ENCODE measurements at regions not wholly inside any gene's neighbourhood (a gene's known extent, or its start where the extent isn't known, plus 50 kb on each side); places are given as distances from the start of the nearest gene placed in this dataset.

DNA sequence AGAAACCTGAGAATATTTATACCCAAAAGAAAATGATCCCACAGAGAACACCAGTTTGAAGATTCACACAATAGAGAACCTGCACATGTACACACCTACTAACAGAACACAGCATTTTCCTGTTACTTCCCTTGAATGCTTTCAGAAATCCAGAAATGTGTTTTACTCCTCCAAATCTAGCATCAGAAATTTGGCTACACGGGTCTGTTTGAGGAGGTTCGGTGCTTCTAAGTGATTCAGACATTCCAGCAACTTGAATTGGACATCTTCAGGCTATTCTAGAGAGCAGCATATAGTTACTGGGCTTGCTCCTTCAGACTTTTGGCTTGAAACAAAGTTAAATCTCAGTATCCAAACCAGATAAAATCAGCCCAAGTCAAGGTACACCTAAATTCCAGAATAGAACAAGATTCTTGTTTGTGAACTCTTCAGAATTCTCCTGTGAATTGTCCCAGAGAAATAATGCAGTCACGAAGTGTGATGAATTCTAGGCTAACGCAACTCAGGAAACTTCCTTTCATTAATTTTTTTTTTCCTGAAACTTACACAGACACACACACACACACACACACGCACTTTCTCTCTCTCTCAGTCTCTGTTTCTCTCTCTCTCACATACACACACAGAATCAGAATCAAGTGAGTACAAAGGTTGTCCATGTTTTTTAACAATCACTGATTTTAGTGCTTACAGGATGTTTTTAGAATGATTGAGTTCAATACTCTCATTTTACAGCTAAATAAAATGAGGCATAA is 278.4 kb upstream of the SNX7 start:
- no peak for DNase-seq (ENCODE audit: low read depth)

DNA sequence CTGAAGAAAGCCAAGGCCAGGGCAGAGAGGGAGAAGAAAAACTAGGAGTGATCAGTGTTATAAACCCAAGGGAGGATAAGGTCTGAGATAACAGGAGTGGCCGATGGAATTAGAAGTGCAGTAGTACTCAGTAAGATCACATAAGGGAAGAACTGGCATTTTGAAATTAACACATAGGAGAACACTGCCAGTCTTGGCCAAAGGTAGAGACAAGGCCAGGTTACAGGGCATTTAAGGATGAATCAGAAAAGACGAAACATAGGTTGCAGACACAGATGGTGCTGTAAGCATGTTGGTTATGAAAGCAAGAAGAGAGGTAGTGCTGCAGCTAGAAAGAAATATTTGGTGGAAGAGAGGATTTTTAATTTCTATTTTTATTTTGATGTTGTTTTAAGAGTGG is 278.9 kb upstream of the SNX7 start:
- no peak for DNase-seq (ENCODE audit: low read depth)

DNA sequence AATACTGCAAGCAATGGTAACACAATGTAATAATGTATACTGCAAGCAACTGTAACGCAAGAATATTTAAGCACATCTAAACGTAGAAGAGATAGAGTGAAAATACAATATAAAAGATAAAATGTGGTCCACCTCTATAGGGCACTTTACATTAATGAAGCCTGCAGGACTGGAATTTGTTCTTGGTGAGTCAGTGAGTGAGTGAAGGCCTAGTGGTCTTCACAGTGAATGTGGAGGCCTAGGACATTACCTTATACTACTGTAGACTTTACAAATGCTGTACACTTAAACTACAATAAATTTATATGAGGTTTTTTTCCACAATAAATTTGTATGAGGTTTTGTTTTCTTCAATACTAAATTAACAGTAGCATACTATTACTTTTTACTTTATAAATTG is 287.4 kb upstream of the SNX7 start:
- DNase-seq (ENCODE audit: low read depth): no peak

DNA sequence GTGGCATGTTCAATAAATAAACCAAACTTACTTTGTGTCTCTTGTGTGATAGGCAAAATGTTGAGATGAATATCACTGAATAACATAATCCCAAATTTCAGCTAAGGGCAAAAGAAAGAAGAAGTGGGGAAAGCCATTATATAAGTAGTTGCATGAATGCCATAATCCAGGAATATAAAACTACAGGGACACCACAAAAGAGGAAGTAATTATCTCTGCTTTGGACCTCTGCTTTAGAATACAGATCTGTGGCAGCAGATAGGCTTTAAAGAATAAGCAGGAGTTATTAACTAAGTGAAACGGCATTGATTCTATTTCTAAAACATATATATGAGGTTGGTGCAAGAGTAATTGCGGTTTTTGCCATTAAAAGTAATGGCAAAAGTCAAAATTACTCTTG is 288.5 kb upstream of the SNX7 start:
- DNase-seq (ENCODE audit: low read depth): no peak

DNA sequence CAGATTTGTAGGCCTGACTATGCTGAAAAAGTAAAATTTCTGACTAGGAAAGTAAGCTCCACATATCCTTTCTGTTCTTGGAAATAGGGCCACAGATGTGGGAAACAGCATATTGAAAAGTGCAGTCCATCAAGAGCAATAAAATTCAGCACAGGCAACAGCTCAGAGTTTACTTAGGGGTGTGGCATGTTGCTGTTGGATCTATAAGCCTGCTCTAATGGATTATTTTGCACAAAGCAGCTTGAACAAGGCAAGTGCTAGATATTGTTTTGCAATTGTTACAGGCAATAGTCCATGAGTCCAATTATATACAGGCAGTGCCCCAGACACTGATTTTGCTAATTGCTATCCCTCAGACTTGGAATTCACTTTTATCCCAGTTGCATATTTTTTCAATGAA is 289.8 kb upstream of the SNX7 start:
- no peak for DNase-seq (ENCODE audit: low read depth)

DNA sequence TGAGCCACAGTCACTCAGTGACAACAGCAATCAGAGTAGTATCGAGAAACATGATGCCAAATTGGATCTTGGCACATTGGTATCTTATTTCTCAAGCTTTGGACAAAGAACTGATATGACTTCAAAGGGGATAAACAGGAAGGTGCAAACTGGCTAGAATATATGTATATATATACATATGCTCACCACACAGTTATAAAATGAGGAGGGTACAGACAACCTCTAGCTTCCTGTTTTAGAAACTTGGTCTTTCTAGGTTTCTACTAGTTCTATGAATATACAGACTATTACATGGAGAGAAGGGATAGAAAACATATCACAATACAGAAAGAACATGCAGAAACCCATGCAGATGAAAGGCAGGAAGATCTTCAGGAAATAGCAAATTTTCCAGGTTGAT is 292.1 kb upstream of the SNX7 start:
- DNase-seq (ENCODE audit: low read depth): no peak

DNA sequence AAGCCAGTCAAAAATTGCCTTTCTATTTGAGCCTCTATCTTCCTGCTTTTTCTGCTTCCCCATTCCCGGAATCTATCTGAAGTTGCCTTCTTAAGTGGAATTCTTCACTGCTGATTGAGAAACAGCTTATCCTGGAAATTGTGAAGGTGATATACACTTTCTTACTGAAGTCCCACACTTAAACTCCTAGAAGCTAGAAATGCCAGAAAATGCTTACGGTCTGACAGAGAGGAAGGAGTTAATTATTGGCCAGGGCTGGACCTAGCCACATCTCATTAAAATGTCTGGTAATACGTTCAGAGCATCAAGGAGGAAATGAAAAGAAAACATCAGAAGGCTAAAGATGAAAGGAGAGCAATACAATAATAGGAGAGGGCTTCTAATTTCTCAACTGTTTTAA is 292.5 kb upstream of the SNX7 start:
- DNase-seq (ENCODE audit: low read depth): no peak

DNA sequence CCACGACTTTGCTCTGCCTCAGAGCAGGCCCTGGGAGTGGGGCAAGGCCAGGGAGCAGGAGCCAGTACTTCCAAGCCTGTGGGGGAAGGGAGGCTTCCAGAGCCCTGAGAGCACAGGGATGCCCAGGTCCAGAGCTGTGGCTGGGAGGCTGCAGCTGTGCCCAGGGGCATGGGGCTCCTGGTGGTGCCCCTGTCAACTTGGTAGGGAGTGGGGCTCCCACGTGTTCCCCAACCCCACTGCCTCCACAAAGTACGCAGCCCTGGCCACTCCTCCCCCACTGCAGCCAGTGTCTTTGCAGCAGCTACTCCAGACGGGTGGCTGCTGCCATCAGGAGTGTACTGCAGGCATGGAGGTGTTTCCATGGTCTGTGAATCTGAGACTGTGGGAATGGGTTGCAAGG is 294.1 kb upstream of the SNX7 start:
- DNase-seq (ENCODE audit: low read depth): no peak

DNA sequence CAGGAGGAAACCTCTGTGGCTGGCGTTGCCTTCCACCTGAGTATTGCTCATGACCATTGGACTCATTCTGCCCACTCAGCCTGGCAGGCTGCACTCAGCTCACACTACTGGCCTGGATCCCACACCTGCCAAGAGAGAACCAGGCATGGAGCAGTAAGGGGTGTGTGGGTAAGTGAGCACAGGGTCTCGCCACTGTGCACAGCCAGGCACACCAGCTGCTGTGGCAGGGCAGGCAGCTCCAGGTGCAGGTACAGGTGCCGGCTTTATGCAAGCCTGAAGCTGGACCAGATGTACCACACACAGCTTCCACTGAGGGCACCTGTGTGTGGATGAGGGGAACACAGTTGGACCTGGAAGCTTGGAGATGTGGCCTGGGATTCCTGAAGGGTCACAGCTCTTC is 295.2 kb upstream of the SNX7 start:
- DNase-seq (ENCODE audit: low read depth): no peak

DNA sequence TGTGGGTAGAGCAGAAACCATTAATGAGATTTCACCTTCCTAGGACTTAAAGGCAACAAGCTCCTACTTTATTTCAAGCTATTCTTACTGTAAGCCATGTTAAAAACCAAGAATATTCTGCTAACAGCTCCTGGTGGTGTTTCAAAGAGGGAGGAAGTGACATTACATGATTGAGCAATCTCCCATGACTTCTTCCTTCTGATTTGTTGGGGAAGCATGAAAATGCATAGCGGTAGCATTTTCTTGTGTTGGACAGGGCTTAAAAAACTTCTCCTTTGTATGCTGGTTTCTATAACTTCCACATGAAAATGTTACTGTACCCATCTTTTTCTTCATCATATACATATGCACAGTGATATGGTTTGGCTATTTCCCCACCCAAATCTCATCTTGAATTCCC is 297.0 kb upstream of the SNX7 start:
- no peak for DNase-seq (ENCODE audit: low read depth)

DNA sequence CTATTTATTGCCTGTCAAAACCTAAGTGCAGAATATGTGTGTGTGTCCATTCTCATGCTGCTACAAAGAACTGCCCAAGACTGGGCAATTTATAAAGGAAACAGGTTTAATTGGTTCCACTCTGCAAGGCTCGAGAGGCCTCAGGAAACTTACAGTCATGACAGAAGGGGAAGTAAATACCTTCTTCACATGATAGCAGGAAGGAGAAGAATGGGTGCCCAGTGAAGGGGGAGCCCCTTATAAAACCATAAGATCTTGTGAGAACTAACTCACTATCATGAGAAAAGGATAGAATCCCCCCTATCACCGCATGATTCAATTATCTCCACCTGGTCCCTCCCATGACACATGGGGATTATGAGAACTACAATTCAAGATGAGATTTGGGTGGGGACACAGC is 300.7 kb upstream of the SNX7 start:
- DNase-seq (ENCODE audit: low read depth): no peak

DNA sequence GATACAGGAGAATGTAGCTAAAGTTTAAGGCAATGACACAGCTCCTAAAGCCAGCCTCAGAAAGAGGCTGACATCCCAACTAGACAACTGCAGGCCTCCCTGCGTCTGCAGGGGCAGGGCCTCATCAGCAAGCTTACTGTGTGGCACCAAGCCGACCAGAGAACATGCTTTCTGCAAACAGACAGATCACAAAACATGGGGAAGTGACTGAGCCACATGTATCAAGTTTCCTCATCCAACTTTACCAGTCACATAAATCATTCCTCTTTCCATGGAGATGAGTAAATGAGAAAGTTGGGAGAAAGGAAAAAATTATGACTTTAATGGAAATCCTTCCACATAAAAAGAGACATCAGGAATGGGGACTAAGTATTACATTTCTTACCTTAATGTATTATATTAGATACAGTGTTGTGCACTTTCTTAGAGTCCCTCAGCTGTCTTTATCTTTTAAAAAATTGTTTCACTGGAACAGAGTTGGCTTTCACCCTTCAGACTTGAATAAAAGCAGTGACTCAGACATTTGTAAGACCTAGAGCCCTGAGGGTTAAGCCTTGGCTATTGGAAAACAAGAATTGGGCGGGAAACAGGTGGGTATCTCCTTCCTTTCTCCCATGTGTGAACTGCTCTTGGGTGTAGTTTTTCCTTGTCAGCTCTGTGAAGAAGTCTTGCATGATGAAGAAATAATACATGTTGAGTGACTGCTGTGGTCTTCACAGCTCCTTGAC is 305.7 kb upstream of the SNX7 start:
- DNase-seq (ENCODE audit: low read depth): peak; percentile 79

DNA sequence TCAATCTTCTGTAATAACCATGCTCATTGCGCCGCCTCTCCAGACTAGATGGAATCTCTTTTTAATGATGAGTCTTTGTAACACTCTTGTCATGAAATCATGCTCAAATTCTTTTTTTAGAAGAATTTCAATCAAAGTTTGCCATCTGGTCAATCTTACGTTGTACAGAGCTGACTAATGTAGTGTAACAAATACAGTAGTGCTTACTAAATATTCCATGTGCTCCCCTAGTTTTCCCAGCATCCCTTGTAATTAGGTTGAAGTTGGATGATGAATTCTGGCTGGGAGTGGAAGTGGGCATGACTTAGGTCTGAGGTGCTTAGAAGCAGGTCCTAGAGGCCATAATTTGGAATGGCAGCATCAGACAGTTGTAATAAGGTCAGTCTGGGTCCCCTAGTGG is 309.1 kb upstream of the SNX7 start:
- DNase-seq (ENCODE audit: low read depth): no peak

DNA sequence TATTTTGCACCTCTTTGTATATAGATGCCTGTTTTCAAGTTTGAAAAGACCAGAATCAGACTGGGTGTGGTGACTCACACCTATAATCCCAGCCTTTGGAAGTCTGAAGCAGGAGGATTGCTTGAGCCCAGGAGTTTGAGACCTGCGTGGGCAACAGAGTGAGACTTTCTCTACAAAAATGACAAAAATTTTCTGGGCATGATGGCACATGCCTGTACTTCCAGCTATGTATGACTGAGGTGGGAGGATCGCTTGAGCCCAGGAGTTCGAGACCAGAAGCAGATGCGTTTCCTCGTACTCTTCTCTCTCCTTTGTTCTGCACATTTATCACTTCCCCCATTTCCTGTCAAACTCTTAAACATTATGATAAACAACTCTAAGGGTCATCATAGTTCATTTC is 310.0 kb upstream of the SNX7 start:
- no peak for DNase-seq (ENCODE audit: low read depth)

DNA sequence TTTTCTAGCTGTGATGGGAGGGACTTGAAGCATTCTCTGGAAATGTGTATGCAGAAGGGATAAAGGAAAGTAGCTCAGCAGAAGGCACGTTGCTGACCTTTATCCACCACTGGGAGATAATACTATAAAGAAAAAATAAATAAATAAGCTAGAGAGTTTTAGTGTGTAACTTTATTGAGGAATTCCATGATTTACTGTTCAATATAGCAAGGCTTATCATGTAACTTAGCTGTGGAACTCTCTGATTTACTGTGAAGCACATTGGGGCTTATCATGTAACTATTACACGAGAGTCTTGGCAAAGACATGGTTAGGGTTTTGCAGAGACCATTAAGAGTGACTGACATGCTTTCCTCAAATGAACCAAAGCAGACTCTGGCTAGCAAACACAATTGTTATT is 316.1 kb upstream of the SNX7 start:
- no peak for DNase-seq (ENCODE audit: low read depth)

DNA sequence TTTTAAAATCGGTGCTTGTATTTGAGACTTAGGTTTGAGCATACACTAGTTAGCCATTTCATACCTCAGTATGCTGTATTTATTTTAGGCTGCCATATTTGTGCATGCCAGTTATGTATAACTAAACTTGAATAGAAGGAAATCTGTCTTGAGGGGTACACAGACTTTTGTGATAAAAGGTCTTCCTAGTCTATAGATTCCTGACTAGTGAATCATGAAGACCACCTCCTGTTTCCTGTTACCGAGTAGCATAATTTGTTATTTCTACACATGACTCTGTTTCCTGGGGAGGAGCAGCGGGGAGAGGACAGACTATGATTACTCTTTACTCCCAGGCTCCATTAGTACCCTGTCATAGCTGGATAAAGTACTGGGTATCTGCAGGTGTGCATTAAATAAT is 316.8 kb upstream of the SNX7 start:
- DNase-seq (ENCODE audit: low read depth): no peak

DNA sequence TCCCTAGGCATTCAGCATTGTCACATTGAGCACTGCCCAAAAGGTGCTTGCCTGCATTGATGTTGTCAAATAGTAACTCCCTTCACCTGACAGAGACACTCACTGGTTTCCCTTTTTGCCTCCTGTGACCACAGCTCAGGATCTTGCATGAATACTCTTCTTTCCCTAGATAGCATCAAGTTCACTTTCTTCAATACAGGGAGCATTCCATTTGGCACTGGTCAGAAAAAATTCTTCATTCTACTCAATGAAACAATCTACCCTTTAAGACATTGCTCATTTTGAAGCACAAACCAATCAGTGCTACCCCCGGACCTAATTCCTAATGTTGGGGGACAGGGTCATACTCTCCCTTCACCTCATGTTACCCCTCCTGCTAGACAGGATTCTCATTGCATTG is 319.0 kb upstream of the SNX7 start:
- DNase-seq (ENCODE audit: low read depth): no peak

DNA sequence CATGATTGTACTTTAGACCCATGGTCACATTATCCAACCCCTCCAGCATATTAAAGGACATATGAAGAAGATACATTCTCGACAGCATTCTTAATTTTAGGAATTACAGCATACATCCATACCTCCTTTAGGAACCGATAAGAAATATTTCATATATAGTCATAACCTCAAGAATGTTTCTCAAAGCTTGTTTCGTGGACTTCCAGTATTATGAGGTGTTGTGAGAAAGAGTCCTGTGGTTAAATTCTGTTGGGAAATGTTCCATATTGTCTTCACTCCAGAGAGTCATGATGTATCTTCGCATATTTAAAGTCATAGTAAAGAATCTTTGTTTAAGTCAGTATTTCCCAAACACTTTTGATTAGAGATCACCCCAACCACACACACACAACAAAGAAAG is 321.0 kb upstream of the SNX7 start:
- DNase-seq (ENCODE audit: low read depth): no peak

DNA sequence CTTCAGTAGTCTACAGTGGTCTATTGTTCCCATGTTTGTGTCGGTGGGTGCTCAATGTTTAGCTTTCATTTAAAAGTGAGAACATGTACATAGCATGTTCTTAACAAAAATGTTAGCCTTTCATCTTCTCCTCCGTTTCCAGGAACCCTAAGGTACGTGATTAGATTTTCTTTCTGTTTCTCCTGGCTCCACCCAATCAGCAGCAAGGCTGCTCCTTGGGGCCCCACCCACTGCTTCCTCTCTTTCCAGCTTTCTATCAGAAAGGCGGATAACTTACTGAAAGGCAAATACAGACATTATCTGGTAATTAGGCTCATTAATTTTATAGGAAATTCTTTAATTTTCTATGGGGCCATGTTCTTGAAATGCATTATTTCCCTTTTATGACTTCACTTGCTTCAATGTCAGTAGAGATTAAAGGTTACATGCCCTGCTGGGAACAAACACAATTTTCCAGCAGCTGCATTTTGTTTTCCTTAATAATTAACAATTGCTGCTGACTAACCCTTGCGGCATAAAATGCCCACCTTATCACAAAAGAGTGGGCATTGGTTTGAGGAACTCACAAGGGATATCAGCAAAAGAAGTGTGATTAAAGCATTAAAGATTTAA is 324.9 kb upstream of the SNX7 start:
- no peak for DNase-seq (ENCODE audit: low read depth)

DNA sequence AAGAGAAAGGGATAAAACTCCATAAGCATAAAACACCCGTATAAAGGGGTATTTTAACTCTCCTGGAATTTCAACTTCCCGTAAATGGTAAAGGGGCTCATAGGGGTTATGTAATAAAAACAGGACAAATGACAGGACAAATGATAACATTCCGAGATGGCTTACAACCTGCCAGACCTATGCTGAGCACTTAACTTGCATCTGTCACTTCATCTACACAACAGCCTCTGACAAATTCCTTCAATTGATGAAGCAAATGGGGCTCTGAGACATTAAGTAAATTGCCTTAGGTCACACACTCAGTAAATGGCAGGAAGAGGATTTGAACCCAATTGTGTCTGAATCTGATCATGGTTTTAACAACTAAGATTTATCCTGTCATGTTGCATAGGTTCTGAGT is 327.6 kb upstream of the SNX7 start:
- DNase-seq (ENCODE audit: low read depth): no peak

DNA sequence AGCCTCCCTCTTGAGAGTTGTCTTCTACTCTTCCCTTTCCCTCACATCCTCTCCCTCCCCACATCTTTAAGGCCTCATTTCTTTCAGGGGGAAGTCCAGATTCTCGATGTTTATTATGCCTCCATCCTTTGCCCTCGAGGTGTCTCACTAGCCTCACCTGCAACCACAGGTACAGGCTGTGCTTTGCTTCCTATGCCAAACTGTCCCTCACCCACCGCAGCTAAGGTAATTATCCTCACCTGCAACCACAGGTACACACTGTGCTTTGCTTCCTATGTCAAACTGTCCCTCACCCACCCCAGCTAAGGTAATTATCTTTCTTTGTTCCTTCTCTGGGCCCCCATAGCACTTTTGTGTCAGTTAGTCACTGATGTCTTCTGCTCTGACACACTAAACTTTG is 328.1 kb upstream of the SNX7 start:
- no peak for DNase-seq (ENCODE audit: low read depth)

DNA sequence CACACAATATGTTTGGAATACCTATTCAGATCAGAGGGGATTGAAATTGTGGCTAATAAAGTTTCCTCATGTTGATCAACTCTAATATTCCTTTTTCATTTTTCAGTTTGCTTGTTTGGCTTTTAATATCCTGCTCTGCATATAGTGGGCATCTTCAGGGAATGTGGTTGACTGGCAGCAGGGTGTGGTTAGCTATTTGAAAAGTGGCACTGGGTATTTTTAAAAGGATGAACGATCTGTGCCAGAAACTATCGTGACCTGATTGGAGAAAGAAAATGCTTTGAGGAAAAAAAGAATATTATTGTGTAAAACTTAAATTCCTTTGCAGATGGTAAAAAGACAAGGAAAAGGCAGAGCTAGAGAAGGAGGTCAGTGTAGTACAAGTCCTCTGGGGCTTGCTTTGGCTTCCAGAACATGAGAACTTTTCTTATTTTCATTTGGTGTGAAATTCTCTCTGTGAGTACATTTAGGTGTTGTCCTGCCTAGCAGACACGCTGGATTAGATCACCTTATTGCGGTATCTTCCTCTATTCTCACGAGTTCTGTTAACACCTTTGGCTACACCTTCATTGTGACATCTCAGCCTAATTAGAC is 329.7 kb upstream of the SNX7 start:
- DNase-seq (ENCODE audit: low read depth): no peak

DNA sequence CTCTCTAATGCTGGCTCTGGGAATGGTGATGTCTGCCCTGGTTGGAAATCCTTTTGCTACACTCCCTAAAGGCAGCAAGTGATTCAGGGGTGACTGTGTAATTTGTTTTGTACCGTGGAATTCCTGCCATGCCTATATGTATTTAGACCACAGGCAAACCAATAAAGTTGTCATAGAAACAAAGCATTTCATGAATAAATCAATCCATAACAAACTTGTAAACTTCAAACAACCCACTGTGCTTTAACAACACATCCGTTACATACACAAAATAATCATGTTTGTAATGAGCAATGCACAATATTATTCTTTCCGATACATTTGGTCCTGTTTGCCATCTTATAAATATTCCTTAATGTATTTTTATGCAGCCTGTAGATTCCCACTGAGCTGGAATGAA is 330.3 kb upstream of the SNX7 start:
- peak; percentile 69 for DNase-seq (ENCODE audit: low read depth)
